WTC11 (cell line): ENCODE measurements at regions not wholly inside any gene's neighbourhood (a gene's known extent, or its start where the extent isn't known, plus 50 kb on each side); places are given as distances from the start of the nearest gene placed in this dataset.

Experiments
- ATAC-seq: fragments of 200-7000 bp; cut with Tn5 transposase; 2 replicates; pipeline ENCODE4 v1.10.0; 2021; ENCODE audit warnings: mild to moderate bottlenecking, moderate library complexity
- CTCF ChIA-PET: fragments of 300-600 bp; sonication (Branson Sonifier 250); formaldehyde crosslinking; loops from one replicate; lab custom pipeline; 2021; ENCODE audit warnings: antibody characterized with exemption; lab: Charles Lee
- POLR2A ChIA-PET: fragments of 350-600 bp; sonication (Branson Sonifier 250); formaldehyde crosslinking; loops from one replicate; lab custom pipeline; 2021; ENCODE audit warnings: antibody characterized with exemption; lab: Charles Lee
- DNase-seq: peaks from one replicate; pipeline ENCODE4 v3.0.0; 2021; ENCODE audit warnings: low spot score
- H3K27ac Mint-ChIP-seq: 2 replicates; pipeline ENCODE4 v1.8.0; 2021; ENCODE audit warnings: mixed read lengths
- H3K27me3 Mint-ChIP-seq: 2 replicates; pipeline ENCODE4 v1.8.0; 2021; ENCODE audit warnings: low read depth, mild to moderate bottlenecking, moderate library complexity, mixed read lengths
- H3K36me3 Mint-ChIP-seq: 2 replicates; pipeline ENCODE4 v1.8.0; 2021; ENCODE audit warnings: mixed read lengths
- H3K4me1 Mint-ChIP-seq: 2 replicates; pipeline ENCODE4 v1.8.0; 2022; ENCODE audit warnings: mixed read lengths
- H3K4me3 Mint-ChIP-seq: 2 replicates; pipeline ENCODE4 v1.8.0; 2021; ENCODE audit warnings: mild to moderate bottlenecking, moderate library complexity, mixed read lengths
- H3K9me3 Mint-ChIP-seq: 2 replicates; pipeline ENCODE4 v1.8.0; 2021; ENCODE audit warnings: mixed read lengths
- E2F1 ChIP-seq: sonication (generic); formaldehyde crosslinking; IDR thresholded peaks from 2 replicates; pipeline ENCODE4 v1.8.0; 2022; ENCODE audit warnings: mild to moderate bottlenecking, missing genetic modification reagents
- E2F5 ChIP-seq: sonication (generic); formaldehyde crosslinking; IDR thresholded peaks from 2 replicates; pipeline ENCODE4 v1.8.1; 2022; ENCODE audit warnings: mild to moderate bottlenecking, moderate library complexity, missing genetic modification reagents
- FOXK1 ChIP-seq: sonication (generic); formaldehyde crosslinking; IDR thresholded peaks from 2 replicates; pipeline ENCODE4 v1.8.0; 2022; ENCODE audit warnings: mild to moderate bottlenecking, moderate library complexity, missing genetic modification reagents
- KAT7 ChIP-seq: sonication (generic); formaldehyde crosslinking; IDR thresholded peaks from 2 replicates; pipeline ENCODE4 v1.8.1; 2023; ENCODE audit warnings: missing genetic modification reagents, mild to moderate bottlenecking, borderline replicate concordance
- NFE2L1 ChIP-seq: sonication (generic); formaldehyde crosslinking; IDR thresholded peaks from 2 replicates; pipeline ENCODE4 v1.8.1; 2023; ENCODE audit warnings: missing genetic modification reagents
- PRDM15 ChIP-seq: sonication (generic); formaldehyde crosslinking; IDR thresholded peaks from 2 replicates; pipeline ENCODE4 v1.8.0; 2022; ENCODE audit warnings: missing genetic modification reagents
- SMAD3 ChIP-seq: sonication (generic); formaldehyde crosslinking; IDR thresholded peaks from 2 replicates; pipeline ENCODE4 v1.8.0; 2022; ENCODE audit warnings: missing genetic modification reagents, mild to moderate bottlenecking, borderline replicate concordance
- ZNF121 ChIP-seq: sonication (generic); formaldehyde crosslinking; IDR thresholded peaks from 2 replicates; pipeline ENCODE4 v1.8.0; 2023; ENCODE audit warnings: missing genetic modification reagents
- ZNF232 ChIP-seq: sonication (generic); formaldehyde crosslinking; IDR thresholded peaks from 2 replicates; pipeline ENCODE4 v1.8.0; 2022; ENCODE audit warnings: mild to moderate bottlenecking, missing genetic modification reagents
- ZNF317 ChIP-seq: sonication (generic); formaldehyde crosslinking; IDR thresholded peaks from 2 replicates; pipeline ENCODE4 v1.8.1; 2023; ENCODE audit warnings: low read depth, mild to moderate bottlenecking, moderate library complexity, missing genetic modification reagents, borderline replicate concordance
- ZNF532 ChIP-seq: fragments of 250-450 bp; sonication (Bioruptor Pico); IDR thresholded peaks from 2 replicates; pipeline ENCODE4 v1.9.0; 2021; ENCODE audit warnings: mild to moderate bottlenecking, borderline replicate concordance
- TF ChIP-seq, protein P1 (sequence below): fragments of 250-450 bp; sonication (Bioruptor Pico); IDR thresholded peaks from 2 replicates; pipeline ENCODE4 v1.8.0; 2021; ENCODE audit warnings: mild to moderate bottlenecking

DNA sequence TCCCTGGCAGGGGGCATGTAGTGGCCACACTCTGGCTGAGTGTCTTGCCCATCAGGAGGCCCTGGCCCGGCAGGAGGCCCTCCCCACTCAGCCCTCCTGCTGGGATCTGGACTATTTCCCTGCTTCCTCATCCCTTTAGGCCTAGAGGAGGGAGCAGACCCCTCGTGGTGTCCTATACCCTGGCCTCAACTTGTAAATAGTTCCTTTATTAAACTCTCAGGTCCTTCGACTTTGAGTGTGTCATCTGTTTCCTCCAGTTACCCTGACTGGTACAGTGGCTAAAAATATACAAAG lies 166.7 kb upstream of the GLI2 start:
- Mint-ChIP-seq H3K9me3 (no peaks in the 10 kb centered on the region), H3K4me3 (no peak overlapping the region), H3K27me3 (peaks cover 25% of the 10 kb centered on the region), H3K4me1 (peaks cover 7% of the 10 kb centered on the region), H3K27ac (no peak overlapping the region), H3K36me3 (no peaks in the 10 kb centered on the region)
- ChIA-PET CTCF (no interaction called here), POLR2A (no interaction called here)
- no peak for DNase-seq
- TF ChIP-seq, protein P1, sequence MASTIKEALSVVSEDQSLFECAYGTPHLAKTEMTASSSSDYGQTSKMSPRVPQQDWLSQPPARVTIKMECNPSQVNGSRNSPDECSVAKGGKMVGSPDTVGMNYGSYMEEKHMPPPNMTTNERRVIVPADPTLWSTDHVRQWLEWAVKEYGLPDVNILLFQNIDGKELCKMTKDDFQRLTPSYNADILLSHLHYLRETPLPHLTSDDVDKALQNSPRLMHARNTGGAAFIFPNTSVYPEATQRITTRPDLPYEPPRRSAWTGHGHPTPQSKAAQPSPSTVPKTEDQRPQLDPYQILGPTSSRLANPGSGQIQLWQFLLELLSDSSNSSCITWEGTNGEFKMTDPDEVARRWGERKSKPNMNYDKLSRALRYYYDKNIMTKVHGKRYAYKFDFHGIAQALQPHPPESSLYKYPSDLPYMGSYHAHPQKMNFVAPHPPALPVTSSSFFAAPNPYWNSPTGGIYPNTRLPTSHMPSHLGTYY (CRISPR knock-in tag), result no peak
- no peak for TF ChIP-seq ZNF532 (CRISPR knock-in tag)
- no peak for ATAC-seq

DNA sequence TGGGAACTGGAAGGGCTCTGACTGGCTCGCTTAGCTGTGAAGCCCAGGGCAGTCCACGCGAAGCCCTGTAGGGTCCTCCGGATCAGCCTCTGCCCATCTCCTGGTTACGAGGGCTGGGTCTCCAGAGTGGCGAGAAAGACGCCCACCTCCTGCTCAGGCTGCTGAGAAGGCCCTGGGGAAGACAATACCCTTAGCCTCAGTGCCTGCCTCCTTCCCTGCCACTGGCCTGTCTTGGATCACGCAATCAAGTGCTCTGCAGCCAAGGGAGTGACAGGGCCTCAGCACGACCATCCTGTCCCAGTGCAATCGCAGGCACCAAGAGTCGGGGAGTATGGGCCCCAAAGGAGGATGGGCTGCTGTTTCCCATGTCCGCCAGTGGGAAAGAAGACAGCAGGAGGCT lies 165.7 kb upstream of the GLI2 start:
- DNase-seq (no peak), ATAC-seq (no peak; the same call in 1 of the 2 replicates)
- Mint-ChIP-seq H3K9me3 (no peaks in the 10 kb centered on the region), H3K4me3 (no peak overlapping the region), H3K36me3 (no peaks in the 10 kb centered on the region), H3K4me1 (peaks cover 5% of the 10 kb centered on the region), H3K27ac (no peak overlapping the region), H3K27me3 (peaks cover 36% of the 10 kb centered on the region)
- POLR2A ChIA-PET, result no interaction called here
- CTCF ChIA-PET, result interaction anchor here (1.4 kb wide), 1 partner anchor 17 kb away, joined by 4 read pairs; no protein-coding TSS in a partner anchor
- TF ChIP-seq ZNF232 (CRISPR knock-in tag), result no peak
- TF ChIP-seq FOXK1, result no peak
- no peak for TF ChIP-seq ZNF317
- TF ChIP-seq, protein P1 (CRISPR knock-in tag), result no peak
- no peak for TF ChIP-seq E2F5
- no peak for TF ChIP-seq SMAD3 (CRISPR knock-in tag)
- TF ChIP-seq PRDM15 (CRISPR knock-in tag), result no peak
- TF ChIP-seq ZNF121 (CRISPR knock-in tag), result no peak
- TF ChIP-seq KAT7, result no peak
- TF ChIP-seq NFE2L1 (CRISPR knock-in tag), result no peak
- TF ChIP-seq E2F1 (CRISPR knock-in tag), result no peak
